ENCODE measurements at regions not wholly inside any gene's neighbourhood (a gene's known extent, or its start where the extent isn't known, plus 50 kb on each side); places are given as distances from the start of the nearest gene placed in this dataset.

GRCh38 chr20:22863826-22864225 is 171.3 kb upstream of the SSTR4 start:
- H3K9me3 Mint-ChIP-seq: peaks cover 7% of the 10 kb centered on the region
- H3K4me3 Mint-ChIP-seq: no peak overlapping the region
- no peak overlapping the region for H3K27ac Mint-ChIP-seq
- no peaks in the 10 kb centered on the region for H3K27me3 Mint-ChIP-seq
- no peaks in the 10 kb centered on the region for H3K4me1 Mint-ChIP-seq
- ATAC-seq (ENCODE audit: low read depth): no peak
- no peak for DNase-seq (ENCODE audit: low spot score in 2 of 2)
- H3K36me3 Mint-ChIP-seq: no peaks in the 10 kb centered on the region

- ATAC-seq (ENCODE audit: low read depth): no peak
- no peaks in the 10 kb centered on the region for H3K27me3 Mint-ChIP-seq
- no peaks in the 10 kb centered on the region for H3K36me3 Mint-ChIP-seq
- no peak overlapping the region for H3K4me3 Mint-ChIP-seq
- no peak overlapping the region for H3K27ac Mint-ChIP-seq
- no peaks in the 10 kb centered on the region for H3K4me1 Mint-ChIP-seq
- peaks cover 7% of the 10 kb centered on the region for H3K9me3 Mint-ChIP-seq
- DNase-seq (ENCODE audit: low spot score in 2 of 2): no peak
Measured at GRCh38 chr20:22866812-22867341, 168.2 kb upstream of the SSTR4 start.

GRCh38 chr20:22878166-22878565 is 156.9 kb upstream of the SSTR4 start:
- H3K4me3 Mint-ChIP-seq: no peak overlapping the region
- DNase-seq (ENCODE audit: low spot score in 2 of 2) (no peak), ATAC-seq (ENCODE audit: low read depth) (no peak)
- no peaks in the 10 kb centered on the region for H3K4me1 Mint-ChIP-seq
- no peaks in the 10 kb centered on the region for H3K36me3 Mint-ChIP-seq
- H3K9me3 Mint-ChIP-seq: no peaks in the 10 kb centered on the region
- peaks cover 1% of the 10 kb centered on the region for H3K27me3 Mint-ChIP-seq
- no peak overlapping the region for H3K27ac Mint-ChIP-seq

GRCh38 chr20:22880277-22880676 is 154.8 kb upstream of the SSTR4 start:
- Mint-ChIP-seq H3K4me3 (no peak overlapping the region), H3K27ac (no peak overlapping the region), H3K9me3 (peaks cover 2% of the 10 kb centered on the region), H3K36me3 (no peaks in the 10 kb centered on the region), H3K4me1 (no peaks in the 10 kb centered on the region), H3K27me3 (peaks cover 1% of the 10 kb centered on the region)
- DNase-seq (ENCODE audit: low spot score in 2 of 2) (no peak), ATAC-seq (ENCODE audit: low read depth) (no peak)

- H3K36me3 Mint-ChIP-seq: no peaks in the 10 kb centered on the region
- ATAC-seq (ENCODE audit: low read depth): no peak
- no peak overlapping the region for H3K27ac Mint-ChIP-seq
- no peak overlapping the region for H3K4me3 Mint-ChIP-seq
- H3K9me3 Mint-ChIP-seq: peaks cover 2% of the 10 kb centered on the region
- DNase-seq (ENCODE audit: low spot score in 2 of 2): no peak
- no peaks in the 10 kb centered on the region for H3K27me3 Mint-ChIP-seq
- H3K4me1 Mint-ChIP-seq: no peaks in the 10 kb centered on the region
Measured at GRCh38 chr20:22887796-22888195, 147.3 kb upstream of the SSTR4 start.

- H3K27ac Mint-ChIP-seq: no peak overlapping the region
- ATAC-seq (ENCODE audit: low read depth): no peak
- no peaks in the 10 kb centered on the region for H3K9me3 Mint-ChIP-seq
- DNase-seq (ENCODE audit: low spot score in 2 of 2): no peak
- H3K36me3 Mint-ChIP-seq: no peaks in the 10 kb centered on the region
- no peaks in the 10 kb centered on the region for H3K27me3 Mint-ChIP-seq
- H3K4me3 Mint-ChIP-seq: no peak overlapping the region
- H3K4me1 Mint-ChIP-seq: no peaks in the 10 kb centered on the region
Measured at GRCh38 chr20:22890594-22891300, 144.4 kb upstream of the SSTR4 start.

GRCh38 chr20:22901164-22901563 is 133.9 kb upstream of the SSTR4 start:
- no peak for ATAC-seq (ENCODE audit: low read depth)
- Mint-ChIP-seq H3K9me3 (peaks cover 11% of the 10 kb centered on the region), H3K4me3 (no peak overlapping the region), H3K27me3 (no peaks in the 10 kb centered on the region), H3K27ac (no peak overlapping the region), H3K36me3 (peaks cover 2% of the 10 kb centered on the region), H3K4me1 (no peaks in the 10 kb centered on the region)
- DNase-seq (ENCODE audit: low spot score in 2 of 2): no peak

- Mint-ChIP-seq H3K4me1 (no peaks in the 10 kb centered on the region), H3K27me3 (no peaks in the 10 kb centered on the region), H3K4me3 (no peak overlapping the region), H3K36me3 (peaks cover 2% of the 10 kb centered on the region), H3K27ac (no peak overlapping the region), H3K9me3 (peaks cover 11% of the 10 kb centered on the region)
- DNase-seq (ENCODE audit: low spot score in 2 of 2) (no peak), ATAC-seq (ENCODE audit: low read depth) (no peak)
Measured at GRCh38 chr20:22901921-22902320, 133.2 kb upstream of the SSTR4 start.

GRCh38 chr20:22904386-22904785 is 130.7 kb upstream of the SSTR4 start:
- ATAC-seq (ENCODE audit: low read depth) (no peak), DNase-seq (ENCODE audit: low spot score in 2 of 2) (no peak)
- H3K27ac Mint-ChIP-seq: no peak overlapping the region
- no peaks in the 10 kb centered on the region for H3K4me1 Mint-ChIP-seq
- no peak overlapping the region for H3K4me3 Mint-ChIP-seq
- peaks cover 11% of the 10 kb centered on the region for H3K9me3 Mint-ChIP-seq
- no peaks in the 10 kb centered on the region for H3K27me3 Mint-ChIP-seq
- peaks cover 2% of the 10 kb centered on the region for H3K36me3 Mint-ChIP-seq

GRCh38 chr20:22904905-22905304 is 130.2 kb upstream of the SSTR4 start:
- Mint-ChIP-seq H3K27me3 (no peaks in the 10 kb centered on the region), H3K4me3 (no peak overlapping the region), H3K4me1 (no peaks in the 10 kb centered on the region), H3K36me3 (peaks cover 2% of the 10 kb centered on the region), H3K9me3 (peaks cover 8% of the 10 kb centered on the region), H3K27ac (no peak overlapping the region)
- ATAC-seq (ENCODE audit: low read depth) (no peak), DNase-seq (ENCODE audit: low spot score in 2 of 2) (no peak)

GRCh38 chr20:22905658-22906057 is 129.5 kb upstream of the SSTR4 start:
- Mint-ChIP-seq H3K9me3 (peaks cover 3% of the 10 kb centered on the region), H3K36me3 (no peaks in the 10 kb centered on the region), H3K4me3 (no peak overlapping the region), H3K27ac (no peak overlapping the region), H3K27me3 (no peaks in the 10 kb centered on the region), H3K4me1 (no peaks in the 10 kb centered on the region)
- no peak for DNase-seq (ENCODE audit: low spot score in 2 of 2)
- no peak for ATAC-seq (ENCODE audit: low read depth)

- Mint-ChIP-seq H3K27me3 (no peaks in the 10 kb centered on the region), H3K36me3 (no peaks in the 10 kb centered on the region), H3K9me3 (peaks cover 1% of the 10 kb centered on the region), H3K27ac (no peak overlapping the region), H3K4me1 (no peaks in the 10 kb centered on the region), H3K4me3 (no peak overlapping the region)
- ATAC-seq (ENCODE audit: low read depth): no peak
- DNase-seq (ENCODE audit: low spot score in 2 of 2): no peak
Measured at GRCh38 chr20:22908437-22908836, 126.7 kb upstream of the SSTR4 start.

- no peak overlapping the region for H3K27ac Mint-ChIP-seq
- H3K4me3 Mint-ChIP-seq: no peak overlapping the region
- no peaks in the 10 kb centered on the region for H3K36me3 Mint-ChIP-seq
- no peaks in the 10 kb centered on the region for H3K27me3 Mint-ChIP-seq
- ATAC-seq (ENCODE audit: low read depth): no peak
- H3K9me3 Mint-ChIP-seq: peaks cover 1% of the 10 kb centered on the region
- no peaks in the 10 kb centered on the region for H3K4me1 Mint-ChIP-seq
- DNase-seq (ENCODE audit: low spot score in 2 of 2): no peak
Measured at GRCh38 chr20:22908944-22909343, 126.2 kb upstream of the SSTR4 start.

GRCh38 chr20:22909436-22909835 is 125.7 kb upstream of the SSTR4 start:
- no peak for ATAC-seq (ENCODE audit: low read depth)
- Mint-ChIP-seq H3K36me3 (no peaks in the 10 kb centered on the region), H3K4me1 (no peaks in the 10 kb centered on the region), H3K4me3 (no peak overlapping the region), H3K27ac (no peak overlapping the region), H3K9me3 (peaks cover 1% of the 10 kb centered on the region), H3K27me3 (no peaks in the 10 kb centered on the region)
- no peak for DNase-seq (ENCODE audit: low spot score in 2 of 2)

- Mint-ChIP-seq H3K36me3 (no peaks in the 10 kb centered on the region), H3K4me1 (no peaks in the 10 kb centered on the region)
- no peak for DNase-seq (ENCODE audit: low spot score in 2 of 2)
Measured at GRCh38 chr20:22910287-22910852, 124.7 kb upstream of the SSTR4 start.

More at GRCh38 chr20:22910287-22910852, 124.7 kb upstream of the SSTR4 start:
- Mint-ChIP-seq H3K27ac (no peak overlapping the region), H3K4me3 (no peak overlapping the region), H3K27me3 (no peaks in the 10 kb centered on the region), H3K9me3 (peaks cover 1% of the 10 kb centered on the region)
- ATAC-seq (ENCODE audit: low read depth): no peak
